SK-N-SH (cell line): ENCODE measurements at regions not wholly inside any gene's neighbourhood (a gene's known extent, or its start where the extent isn't known, plus 50 kb on each side); places are given as distances from the start of the nearest gene placed in this dataset.

Experiments
- CTCF ChIA-PET: fragments of 300-600, 350-600 bp; formaldehyde crosslinking; extraction: SDS; loops from one replicate; lab custom pipeline; 2021; lab: Yijun Ruan, JAX
- POLR2A ChIA-PET: fragments of 350-600 bp; sonication (Branson Sonifier 250); formaldehyde crosslinking; extraction: SDS; loops from one replicate; lab custom pipeline; 2020; ENCODE audit warnings: antibody characterized with exemption, inconsistent platforms; lab: Yijun Ruan, JAX
- DNase-seq: peaks from one replicate; pipeline ENCODE4 v3.0.0; 2012
- H2AFZ ChIP-seq: fragments of 200-600 bp; sonication (generic); 2 replicates; pipeline ENCODE4 v1.8.1; 2016; ENCODE audit warnings: antibody characterized with exemption, mild to moderate bottlenecking, low read depth
- H3F3A ChIP-seq: fragments of 200-600 bp; sonication (generic); replicated peaks from 2 replicates; pipeline ENCODE3; 2016; ENCODE audit warnings: antibody characterized with exemption, mild to moderate bottlenecking; ENCODE audit not compliant: insufficient read depth
- H3K27ac ChIP-seq, 2 experiments: fragments of 200-500 bp in 1 of 2; fragments of 200-600 bp in 1 of 2; sonication (Bioruptor generic) in 1 of 2; sonication (generic), shearing (Covaris generic) in 1 of 2; 2 replicates each; pipeline versions ENCODE4 v1.5.1 to v1.6.1; 2014 to 2016; ENCODE audit warnings: low read depth in 2 of 2, inconsistent platforms in 1 of 2, low read length in 1 of 2, mild to moderate bottlenecking in 1 of 2, mixed read lengths in 1 of 2
- H3K27me3 ChIP-seq: fragments of 200-600 bp; sonication (generic), shearing (Covaris generic); 2 replicates; pipeline ENCODE4 v1.6.1; 2016; ENCODE audit warnings: mixed run types; ENCODE audit not compliant: insufficient read depth
- H3K36me3 ChIP-seq, 2 experiments: fragments of 200-500 bp in 1 of 2; fragments of 200-600 bp in 1 of 2; sonication (Bioruptor generic) in 1 of 2; sonication (generic) in 1 of 2; replicated peaks in 1 of 2; 2 replicates each; pipeline versions ENCODE3 to v1.5.1; 2014 to 2016; ENCODE audit warnings: low read length in 1 of 2, mild to moderate bottlenecking in 1 of 2; ENCODE audit not compliant: insufficient read depth in 2 of 2, control insufficient read depth in 1 of 2
- H3K4me1 ChIP-seq, 2 experiments: fragments of 200-500 bp in 1 of 2; fragments of 200-600 bp in 1 of 2; sonication (Bioruptor generic) in 1 of 2; sonication (generic), shearing (Covaris generic) in 1 of 2; 2 replicates each; pipeline versions ENCODE4 v1.5.1 to v1.6.1; 2014 to 2016; ENCODE audit warnings: low read depth in 1 of 2, low read length in 1 of 2, mixed run types in 1 of 2; ENCODE audit not compliant: insufficient read depth in 2 of 2, control insufficient read depth in 1 of 2
- H3K4me2 ChIP-seq: fragments of 200-600 bp; sonication (generic), shearing (Covaris generic); 2 replicates; pipeline ENCODE4 v1.6.1; 2017; ENCODE audit warnings: mixed run types
- H3K4me3 ChIP-seq, 2 experiments: fragments of 200-500 bp in 1 of 2; fragments of 200-600 bp in 1 of 2; sonication (Bioruptor generic) in 1 of 2; sonication (generic), shearing (Covaris generic) in 1 of 2; 2 replicates each; pipeline versions ENCODE4 v1.5.1 to v1.8.1; 2014 to 2016; ENCODE audit warnings: low read depth in 2 of 2, inconsistent platforms in 1 of 2, low read length in 1 of 2, mild to moderate bottlenecking in 1 of 2, mixed read lengths in 1 of 2, moderate library complexity in 1 of 2
- H3K79me2 ChIP-seq: fragments of 200-600 bp; sonication (generic); 2 replicates; pipeline ENCODE4 v1.8.1; 2017; ENCODE audit warnings: mild to moderate bottlenecking; ENCODE audit not compliant: insufficient read depth
- H3K9ac ChIP-seq: fragments of 200-600 bp; sonication (generic); 2 replicates; pipeline ENCODE4 v1.6.1; 2017; ENCODE audit warnings: mixed run types
- H3K9me2 ChIP-seq: fragments of 200-600 bp; sonication (generic); 2 replicates; pipeline ENCODE4 v1.6.1; 2017; ENCODE audit warnings: mixed run types
- H3K9me3 ChIP-seq: fragments of 200-600 bp; sonication (generic); 2 replicates; pipeline ENCODE4 v1.6.1; 2017; ENCODE audit warnings: mixed run types, mild to moderate bottlenecking, moderate library complexity
- H4K20me1 ChIP-seq: fragments of 200-600 bp; sonication (generic); 2 replicates; pipeline ENCODE4 v1.6.1; 2017; ENCODE audit warnings: mild to moderate bottlenecking, mixed run types; ENCODE audit not compliant: insufficient read depth
- CHD2 ChIP-seq: fragments of 150-350 bp; IDR thresholded peaks from 2 replicates; pipeline ENCODE4 v1.6.1; 2018; ENCODE audit warnings: low read length; ENCODE audit not compliant: partially characterized antibody
- ELF1 ChIP-seq: IDR thresholded peaks from 2 replicates; pipeline ENCODE4 v1.4.0; 2012
- FOSL2 ChIP-seq: IDR thresholded peaks from 2 replicates; pipeline ENCODE4 v1.4.0; 2012; ENCODE audit warnings: low read depth, mild to moderate bottlenecking, moderate library complexity, borderline replicate concordance
- FOXJ3 ChIP-seq: sonication (generic); formaldehyde crosslinking; IDR thresholded peaks from 2 replicates; pipeline ENCODE4 v1.5.1; 2020; ENCODE audit warnings: mild to moderate bottlenecking, missing genetic modification reagents
- NRF1 ChIP-seq: IDR thresholded peaks from 2 replicates; pipeline ENCODE4 v1.6.1; 2012; ENCODE audit warnings: low read depth, mild to moderate bottlenecking, low read length
- POLR2AphosphoS5 ChIP-seq: IDR thresholded peaks from 2 replicates; pipeline ENCODE4 v1.6.1; 2012; ENCODE audit warnings: low read depth, low read length
- RAD21 ChIP-seq: IDR thresholded peaks from 2 replicates; pipeline ENCODE4 v1.6.1; 2012; ENCODE audit warnings: mild to moderate bottlenecking, low read length
- RCOR1 ChIP-seq: fragments of 150-350 bp; IDR thresholded peaks from 2 replicates; pipeline ENCODE4 v1.6.1; 2017; ENCODE audit warnings: antibody characterized with exemption, low read length
- RFX5 ChIP-seq: IDR thresholded peaks from 2 replicates; pipeline ENCODE4 v1.6.1; 2012; ENCODE audit warnings: mild to moderate bottlenecking, improper control_type of control experiment, low read length
- RXRA ChIP-seq: IDR thresholded peaks from 2 replicates; pipeline ENCODE4 v1.4.0; 2012; ENCODE audit warnings: low read depth, mild to moderate bottlenecking, borderline replicate concordance
- SMC3 ChIP-seq: IDR thresholded peaks from 2 replicates; pipeline ENCODE4 v1.6.1; 2012; ENCODE audit warnings: low read depth, low read length, improper control_type of control experiment
- TAF1 ChIP-seq: IDR thresholded peaks from 2 replicates; pipeline ENCODE4 v1.6.1; 2012; ENCODE audit warnings: low read depth, mild to moderate bottlenecking, low read length, moderate library complexity, borderline replicate concordance
- TCF12 ChIP-seq: IDR thresholded peaks from 2 replicates; pipeline ENCODE4 v1.4.0; 2012
- YY1 ChIP-seq: IDR thresholded peaks from 2 replicates; pipeline ENCODE4 v1.4.0; 2012; ENCODE audit warnings: low read depth, mild to moderate bottlenecking
- WGBS: methylation state at CpG from one replicate; pipeline ENCODE4 v1.1.6; 2017; ENCODE audit warnings: low lambda C conversion rate; 5-methylcytosine and 5-hydroxymethylcytosine counted together
- TF ChIP-seq, protein P1 (sequence below): IDR thresholded peaks from 2 replicates; pipeline ENCODE4 v1.4.0; 2012; ENCODE audit warnings: low read depth
- TF ChIP-seq, protein P2 (sequence below): IDR thresholded peaks from 2 replicates; pipeline ENCODE4; 2012

- Histone ChIP-seq H4K20me1 (no peaks in the 10 kb centered on the region), H3K9ac (no peak overlapping the region), H3K27ac (no peak overlapping the region), H3K9me2 (no peaks in the 10 kb centered on the region), H2AFZ (no peak overlapping the region), H3K4me2 (no peak overlapping the region), H3K4me1 (peaks cover 0 to 8% of the 10 kb centered on the region in 2 experiments; a peak in 1 of 4 replicates), H3K36me3 (no peaks in the 10 kb centered on the region), H3F3A (no peaks in the 10 kb centered on the region), H3K4me3 (no peak overlapping the region), H3K9me3 (no peaks in the 10 kb centered on the region), H3K79me2 (no peaks in the 10 kb centered on the region), H3K27me3 (no peaks in the 10 kb centered on the region)
- TF ChIP-seq RFX5 (no peak), TAF1 (no peak), RAD21 (no peak), NRF1 (no peak), ELF1 (no peak), FOSL2 (no peak), FOXJ3 (CRISPR knock-in tag) (no peak), YY1 (no peak)
- TF ChIP-seq, protein P1, sequence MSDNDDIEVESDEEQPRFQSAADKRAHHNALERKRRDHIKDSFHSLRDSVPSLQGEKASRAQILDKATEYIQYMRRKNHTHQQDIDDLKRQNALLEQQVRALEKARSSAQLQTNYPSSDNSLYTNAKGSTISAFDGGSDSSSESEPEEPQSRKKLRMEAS = no peak
- no peak for DNase-seq
- ChIA-PET POLR2A (no interaction called here), CTCF (interaction anchor here (1.1 to 3.6 kb wide), 3 partner anchors 16 to 316 kb away, joined by 3 to 14 read pairs (median 3); partner anchors contain the start of gene ETS2)
- WGBS = 72% methylated on average over 6 of the region's 7 CpGs
Measured at GRCh38 chr21:39121600-39122355, 61.5 kb downstream of the PSMG1 start.

- Histone ChIP-seq H3K9me3 (no peaks in the 10 kb centered on the region), H3F3A (no peaks in the 10 kb centered on the region), H3K27me3 (no peaks in the 10 kb centered on the region), H3K4me3 (no peak overlapping the region), H4K20me1 (no peaks in the 10 kb centered on the region), H3K9me2 (no peaks in the 10 kb centered on the region), H2AFZ (no peak overlapping the region), H3K36me3 (no peaks in the 10 kb centered on the region), H3K4me2 (no peak overlapping the region), H3K27ac (no peak overlapping the region), H3K9ac (no peak overlapping the region), H3K4me1 (peaks cover 0 to 4% of the 10 kb centered on the region in 2 experiments; a peak in 1 of 4 replicates), H3K79me2 (no peaks in the 10 kb centered on the region)
- CTCF ChIA-PET = interaction anchor here (1.0 to 3.6 kb wide), 3 partner anchors 16 to 387 kb away, joined by 3 to 14 read pairs (median 3); no protein-coding TSS in a partner anchor
- 74% methylated on average over 7 of the region's 10 CpGs for WGBS
- no peak for DNase-seq
- POLR2A ChIA-PET = no interaction called here
- TF ChIP-seq RAD21 (peak; percentile 31), RCOR1 (no peak)
Measured at GRCh38 chr21:39120876-39121599, 62.2 kb downstream of the PSMG1 start.

DNA sequence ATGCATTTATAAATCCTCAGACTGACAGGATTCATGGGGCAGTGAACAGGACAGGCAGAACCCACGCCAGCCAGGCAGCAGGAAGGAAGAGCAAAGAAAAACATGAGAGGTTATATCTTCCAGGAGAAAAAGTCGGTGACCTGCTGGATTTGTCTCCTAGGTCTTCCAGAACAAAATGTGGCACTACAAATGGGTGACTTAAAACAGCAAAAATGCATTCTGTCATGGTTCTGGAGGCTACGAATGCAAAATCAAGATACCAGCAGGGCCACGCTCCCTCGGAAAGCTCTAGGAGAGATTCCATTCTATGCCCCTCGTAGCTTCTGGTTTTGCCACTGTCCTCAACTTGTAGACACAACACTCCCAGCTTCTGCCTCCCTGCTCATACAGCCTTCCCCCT lies 63.4 kb downstream of the PSMG1 start:
- TF ChIP-seq CHD2 (no peak), TCF12 (no peak), POLR2AphosphoS5 (no peak), RXRA (no peak), SMC3 (no peak), RAD21 (no peak)
- TF ChIP-seq, protein P2, sequence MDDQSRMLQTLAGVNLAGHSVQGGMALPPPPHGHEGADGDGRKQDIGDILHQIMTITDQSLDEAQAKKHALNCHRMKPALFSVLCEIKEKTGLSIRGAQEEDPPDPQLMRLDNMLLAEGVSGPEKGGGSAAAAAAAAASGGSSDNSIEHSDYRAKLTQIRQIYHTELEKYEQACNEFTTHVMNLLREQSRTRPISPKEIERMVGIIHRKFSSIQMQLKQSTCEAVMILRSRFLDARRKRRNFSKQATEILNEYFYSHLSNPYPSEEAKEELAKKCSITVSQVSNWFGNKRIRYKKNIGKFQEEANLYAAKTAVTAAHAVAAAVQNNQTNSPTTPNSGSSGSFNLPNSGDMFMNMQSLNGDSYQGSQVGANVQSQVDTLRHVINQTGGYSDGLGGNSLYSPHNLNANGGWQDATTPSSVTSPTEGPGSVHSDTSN = no peak
- Histone ChIP-seq H4K20me1 (no peaks in the 10 kb centered on the region), H3K4me2 (no peak overlapping the region), H3K4me3 (no peak overlapping the region), H3K9ac (no peak overlapping the region), H3K36me3 (no peaks in the 10 kb centered on the region), H3K9me2 (no peaks in the 10 kb centered on the region), H3K27me3 (no peaks in the 10 kb centered on the region), H3K9me3 (no peaks in the 10 kb centered on the region), H2AFZ (no peak overlapping the region), H3K27ac (no peak overlapping the region), H3F3A (peaks cover 4% of the 10 kb centered on the region), H3K79me2 (no peaks in the 10 kb centered on the region), H3K4me1 (no peaks in the 10 kb centered on the region; a peak in 1 of 4 replicates)
- ChIA-PET CTCF (interaction anchor here (1.0 kb wide), 1 partner anchor 386 kb away, joined by 3 read pairs; no protein-coding TSS in a partner anchor), POLR2A (interaction anchor here (1.2 kb wide), 1 partner anchor 318 kb away, joined by 3 read pairs; no protein-coding TSS in a partner anchor)
- 76% methylated on average over 6 of the region's 6 CpGs for WGBS
- no peak for DNase-seq
